GM19240 (cell line): ENCODE measurements at regions not wholly inside any gene's neighbourhood (a gene's known extent, or its start where the extent isn't known, plus 50 kb on each side); places are given as distances from the start of the nearest gene placed in this dataset.
"Not testable (repeated sequence)": the region's sequence is repeated elsewhere in the genome, so short reads cannot be mapped to it uniquely, and the experiment has no call there.

Source experiments
- DNase-seq: peaks from one replicate; pipeline ENCODE4 v3.0.0; 2011; ENCODE audit warnings: low spot score; ENCODE audit not compliant: insufficient read length

- DNase-seq: no peak
These were observed 379.5 kb upstream of the MAP2 start for GRCh38 chr2:209044307-209044706.

- no peak for DNase-seq
These were observed 377.7 kb upstream of the MAP2 start for GRCh38 chr2:209046163-209046562.

GRCh38 chr2:209049608-209050007 is 374.2 kb upstream of the MAP2 start:
- DNase-seq: no peak

- DNase-seq: no peak
These were observed 361.6 kb upstream of the MAP2 start for GRCh38 chr2:209062210-209062609.

- no peak for DNase-seq
These were observed 353.6 kb upstream of the MAP2 start for GRCh38 chr2:209070262-209070661.

GRCh38 chr2:209073151-209073550 is 350.7 kb upstream of the MAP2 start:
- DNase-seq: no peak

GRCh38 chr2:209074711-209075110 is 349.1 kb upstream of the MAP2 start:
- DNase-seq: no peak

- DNase-seq: no peak
These were observed 347.7 kb upstream of the MAP2 start for GRCh38 chr2:209076151-209076550.

- DNase-seq: no peak
These were observed 337.1 kb upstream of the MAP2 start for GRCh38 chr2:209086761-209087160.

- no peak for DNase-seq
These were observed 332.8 kb upstream of the MAP2 start for GRCh38 chr2:209091056-209091455.

GRCh38 chr2:209094221-209094620 is 329.6 kb upstream of the MAP2 start:
- no peak for DNase-seq

GRCh38 chr2:209095432-209095831 is 328.4 kb upstream of the MAP2 start:
- DNase-seq: no peak

- no peak for DNase-seq
These were observed 326.7 kb upstream of the MAP2 start for GRCh38 chr2:209097168-209097567.

- DNase-seq: no peak
These were observed 321.5 kb upstream of the MAP2 start for GRCh38 chr2:209102319-209102718.

GRCh38 chr2:209113026-209113425 is 310.8 kb upstream of the MAP2 start:
- no peak for DNase-seq

- no peak for DNase-seq
These were observed 309.1 kb upstream of the MAP2 start for GRCh38 chr2:209114588-209115240.

- DNase-seq: no peak
These were observed 302.2 kb upstream of the MAP2 start for GRCh38 chr2:209121691-209122090.

- no peak for DNase-seq
These were observed 298.6 kb upstream of the MAP2 start for GRCh38 chr2:209125291-209125690.

GRCh38 chr2:209138079-209138478 is 285.8 kb upstream of the MAP2 start:
- DNase-seq: no peak

- no peak for DNase-seq
These were observed 282.7 kb upstream of the MAP2 start for GRCh38 chr2:209141142-209141541.

GRCh38 chr2:209141818-209142217 is 282.0 kb upstream of the MAP2 start:
- DNase-seq: no peak

GRCh38 chr2:209145220-209145691 is 278.6 kb upstream of the MAP2 start:
- not testable (repeated sequence) for DNase-seq

GRCh38 chr2:209145941-209146681 is 277.7 kb upstream of the MAP2 start:
- DNase-seq: no peak
